Dermis microvascular lymphatic vessel endothelial cell (primary cell): ENCODE measurements at regions not wholly inside any gene's neighbourhood (a gene's known extent, or its start where the extent isn't known, plus 50 kb on each side); places are given as distances from the start of the nearest gene placed in this dataset.

Source experiments
- DNase-seq, 2 donors: peaks; one replicate each; pipeline versions ENCODE4 v3.0.0 to v3.0.0-alpha.2; 2010; ENCODE audit warnings: low read depth in 2 of 2

GRCh38 chr18:78671551-78671950 lies 308.1 kb upstream of the SALL3 start:
- no peak for DNase-seq

GRCh38 chr18:78672862-78673446 lies 306.7 kb upstream of the SALL3 start:
- no peak for DNase-seq

DNA sequence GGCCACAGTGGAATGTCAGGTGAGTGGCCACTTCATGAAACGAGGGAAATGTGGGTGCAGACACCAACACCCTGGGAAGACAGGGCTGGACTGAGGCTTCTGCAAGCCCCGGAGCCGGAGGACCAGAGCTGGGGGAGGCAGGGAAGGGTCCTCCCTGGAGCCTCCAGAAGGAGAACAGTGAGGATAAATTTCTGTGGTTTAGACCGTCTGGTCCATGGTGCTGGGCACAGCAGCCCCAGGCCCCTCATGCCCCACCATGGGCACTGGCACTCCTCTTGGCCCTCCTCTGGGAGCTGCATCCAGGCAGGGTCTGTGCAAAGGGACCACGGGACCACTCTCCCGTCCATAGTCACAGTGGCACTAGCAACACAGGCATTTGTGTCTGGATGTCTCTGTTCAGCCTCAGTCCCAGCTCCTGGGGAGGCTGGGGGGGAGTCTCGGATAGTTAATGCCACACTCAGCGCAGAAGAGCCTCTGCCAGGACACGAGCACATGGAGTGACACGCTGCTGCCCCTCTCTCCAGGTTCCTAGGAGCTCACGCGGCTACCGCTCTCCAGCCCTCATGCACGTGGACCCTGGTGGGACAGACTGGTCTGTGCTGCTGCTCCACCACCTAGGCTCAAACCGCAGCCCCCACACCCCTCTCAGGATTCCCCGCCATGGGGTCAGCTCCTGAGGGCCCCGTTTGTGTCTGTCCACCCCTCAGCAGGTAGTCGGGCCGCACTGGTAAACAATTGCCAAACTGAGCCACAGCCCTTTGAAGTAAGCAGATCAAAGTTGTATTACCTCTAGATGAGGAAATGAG lies 305.9 kb upstream of the SALL3 start:
- DNase-seq = no peak

- DNase-seq = no peak
These were observed 304.4 kb upstream of the SALL3 start for GRCh38 chr18:78675231-78675630.

GRCh38 chr18:78676622-78677482 lies 302.8 kb upstream of the SALL3 start:
- DNase-seq = no peak

GRCh38 chr18:78677483-78678317 lies 301.9 kb upstream of the SALL3 start:
- DNase-seq = no peak

DNA sequence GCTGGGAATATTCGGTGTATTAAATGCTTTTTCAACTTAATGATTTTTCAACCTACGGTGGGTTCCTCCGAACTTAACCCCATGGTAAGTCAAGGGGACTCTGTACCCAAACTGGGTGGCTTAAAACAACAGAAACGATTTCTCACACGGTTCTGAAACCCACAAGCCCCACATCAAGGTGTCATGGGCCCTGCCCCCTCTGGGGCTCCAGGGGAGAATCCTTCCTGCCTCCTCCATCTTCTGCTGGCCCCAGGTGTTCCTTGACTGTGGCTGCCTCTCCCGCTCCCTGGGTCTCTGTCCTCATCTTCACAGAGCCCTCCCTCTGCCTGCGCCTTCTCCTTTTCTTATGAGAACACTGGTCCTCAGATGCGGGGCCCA lies 301.3 kb upstream of the SALL3 start:
- no peak for DNase-seq

DNA sequence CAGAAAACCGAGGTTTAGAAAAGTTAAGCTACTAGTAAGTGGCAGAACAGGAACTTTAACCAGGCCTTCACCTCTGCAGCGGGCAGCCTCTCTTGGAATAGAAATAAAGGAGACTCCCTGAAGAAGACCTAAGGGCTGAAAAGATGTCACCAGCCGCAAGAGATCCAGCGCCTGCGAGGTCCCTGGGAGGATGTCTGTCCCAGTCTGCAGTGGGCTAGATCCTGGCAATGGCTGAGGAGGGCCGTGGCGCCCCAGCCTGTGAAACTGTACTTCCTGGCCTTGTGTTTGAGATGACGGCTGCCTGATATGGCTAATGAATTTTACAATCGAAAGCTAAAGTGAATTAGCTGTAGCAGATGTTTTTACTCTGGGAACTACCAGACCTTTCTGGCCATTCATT lies 300.6 kb upstream of the SALL3 start:
- no peak for DNase-seq

DNA sequence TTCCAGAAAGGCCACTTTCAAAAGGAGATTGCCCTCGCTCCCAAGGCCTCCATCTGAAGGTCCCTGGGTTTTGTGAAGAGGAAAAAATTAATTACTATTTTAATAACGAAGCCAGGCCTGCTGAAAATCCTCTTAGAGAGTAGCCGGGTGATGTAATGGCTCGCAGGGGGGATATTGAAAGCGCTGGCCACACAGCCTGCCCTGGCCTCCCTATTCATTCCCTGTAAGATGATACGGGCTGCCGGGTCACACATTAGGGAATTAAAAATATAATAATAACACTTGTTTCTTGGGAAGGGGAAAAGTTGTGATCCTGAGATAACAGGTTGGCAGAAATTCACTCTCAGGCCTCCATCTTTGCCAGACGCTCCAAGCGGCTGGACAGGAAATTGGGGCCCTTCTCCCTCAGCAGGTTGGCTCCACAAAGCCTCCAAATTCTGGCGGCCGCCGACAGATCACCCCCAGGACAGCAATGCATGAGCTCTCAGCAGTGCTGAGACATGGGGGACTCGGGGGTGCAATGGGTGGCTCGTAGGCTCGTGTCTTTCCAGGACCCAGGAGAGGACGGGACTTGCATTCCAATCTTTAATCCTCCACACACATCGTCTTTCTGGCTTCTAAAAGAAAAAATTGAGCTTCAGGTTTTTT lies 299.9 kb upstream of the SALL3 start:
- no peak for DNase-seq

GRCh38 chr18:78681396-78681795 lies 298.2 kb upstream of the SALL3 start:
- DNase-seq = no peak

DNA sequence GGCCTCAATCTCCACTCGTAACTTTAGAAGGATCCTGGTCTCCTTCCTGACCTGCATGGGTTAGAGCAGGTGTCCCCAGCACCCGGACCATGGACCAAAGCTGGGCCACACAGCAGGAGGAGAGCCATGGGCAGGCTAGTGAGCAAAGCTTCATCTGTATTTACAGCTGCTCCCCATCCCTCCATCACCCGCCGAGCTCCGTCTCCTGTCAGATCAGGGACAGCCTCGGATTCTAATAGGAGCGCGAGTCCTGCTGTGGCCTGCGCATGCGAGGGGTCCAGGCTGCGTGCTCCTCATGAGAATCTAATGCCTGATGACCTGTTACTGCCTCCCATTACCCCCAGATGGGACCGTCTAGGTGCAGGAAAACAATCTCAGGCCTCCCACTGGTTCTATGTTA lies 297.7 kb upstream of the SALL3 start:
- no peak for DNase-seq

GRCh38 chr18:78682716-78683115 lies 296.9 kb upstream of the SALL3 start:
- DNase-seq = no peak

GRCh38 chr18:78683191-78684010 lies 296.2 kb upstream of the SALL3 start:
- no peak for DNase-seq

GRCh38 chr18:78685250-78685979 lies 294.2 kb upstream of the SALL3 start:
- no peak for DNase-seq

- no peak for DNase-seq
These were observed 293.6 kb upstream of the SALL3 start for GRCh38 chr18:78685980-78686530.

- no peak for DNase-seq
These were observed 292.5 kb upstream of the SALL3 start for GRCh38 chr18:78686976-78687685.

DNA sequence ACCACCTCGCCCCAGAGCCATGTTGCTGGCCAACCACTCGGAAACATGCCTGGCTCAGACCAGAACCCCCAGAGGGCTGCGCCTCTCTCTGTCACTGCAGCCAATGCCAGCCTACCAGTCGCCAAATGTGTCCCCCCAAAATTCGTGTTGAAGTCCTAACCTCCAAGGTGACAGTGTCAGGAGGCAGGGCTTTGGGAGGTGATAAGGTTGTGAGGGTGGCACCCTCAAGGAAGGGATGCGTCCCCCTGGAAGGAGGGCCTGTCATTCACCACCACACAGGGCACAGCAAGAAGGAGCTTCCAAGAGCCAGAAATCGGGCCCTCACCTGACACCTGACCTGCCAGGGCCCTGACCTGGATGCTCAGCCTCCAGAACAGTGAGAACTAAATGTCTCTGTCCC lies 291.9 kb upstream of the SALL3 start:
- no peak for DNase-seq

- DNase-seq = no peak
These were observed 291.4 kb upstream of the SALL3 start for GRCh38 chr18:78688249-78688648.

DNA sequence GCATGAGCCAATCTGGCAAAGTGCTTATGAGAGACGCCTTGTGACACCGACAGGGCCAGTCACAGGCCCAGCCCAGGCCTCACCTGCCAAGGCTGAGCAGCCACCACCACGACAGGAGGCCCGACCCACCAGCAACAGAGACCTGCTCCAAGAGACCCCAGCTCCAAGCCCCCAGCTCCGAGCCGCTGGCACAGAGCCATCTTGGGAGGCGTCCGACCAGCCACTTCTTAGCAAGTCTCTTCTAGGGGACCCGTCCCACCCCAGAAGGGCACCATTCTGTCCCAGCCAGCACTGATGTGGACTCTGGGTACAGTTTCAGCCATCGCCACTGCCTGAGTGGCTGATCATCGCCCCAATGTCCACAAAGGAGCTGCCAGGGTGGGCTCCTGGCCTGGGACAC lies 290.7 kb upstream of the SALL3 start:
- DNase-seq = no peak
